ENCODE measurements at regions not wholly inside any gene's neighbourhood (a gene's known extent, or its start where the extent isn't known, plus 50 kb on each side); places are given as distances from the start of the nearest gene placed in this dataset.

GRCh38 chr2:200242570-200242969 is 63.9 kb upstream of the SPATS2L start:
- no peak overlapping the region for H3K27ac ChIP-seq (replicated peaks)
- no peak overlapping the region for H3K4me3 ChIP-seq (replicated peaks; ENCODE audit: insufficient read depth, low read length)
- no peak for DNase-seq (ENCODE audit: low read depth in 1 of 2, low spot score in 1 of 2)
- no peak for TF ChIP-seq CTCF (IDR thresholded peaks at IDR 0.05; ENCODE audit: insufficient read depth, low read length)
- no peak for TF ChIP-seq REST (IDR thresholded peaks at IDR 0.05; ENCODE audit: insufficient replicate concordance, low read depth)
- TF ChIP-seq GABPA (IDR thresholded peaks at IDR 0.05; ENCODE audit: low read depth) = no peak
- no peak for TF ChIP-seq SPI1 (IDR thresholded peaks at IDR 0.05; ENCODE audit: borderline replicate concordance, low read depth)
- no peaks in the 10 kb centered on the region for H3K27me3 ChIP-seq (ENCODE audit: insufficient read depth, poor library complexity, severe bottlenecking)

GRCh38 chr2:200243441-200243840 is 63.1 kb upstream of the SPATS2L start:
- TF ChIP-seq SPI1 (IDR thresholded peaks at IDR 0.05; ENCODE audit: borderline replicate concordance, low read depth) = no peak
- no peak for TF ChIP-seq POLR2AphosphoS5 (IDR thresholded peaks at IDR 0.05; ENCODE audit: low read depth)
- TF ChIP-seq REST (IDR thresholded peaks at IDR 0.05; ENCODE audit: insufficient replicate concordance, low read depth) = no peak
- TF ChIP-seq CTCF (IDR thresholded peaks at IDR 0.05; ENCODE audit: insufficient read depth, low read length) = no peak
- TF ChIP-seq GABPA (IDR thresholded peaks at IDR 0.05; ENCODE audit: low read depth) = no peak
- no peak for DNase-seq (ENCODE audit: low read depth in 1 of 2, low spot score in 1 of 2)
- Histone ChIP-seq H3K27me3 (ENCODE audit: insufficient read depth, poor library complexity, severe bottlenecking) (no peaks in the 10 kb centered on the region), H3K4me3 (replicated peaks; ENCODE audit: insufficient read depth, low read length) (no peak overlapping the region), H3K27ac (replicated peaks) (no peak overlapping the region)

- Histone ChIP-seq H3K4me3 (replicated peaks; ENCODE audit: insufficient read depth, low read length) (no peak overlapping the region), H3K27me3 (ENCODE audit: insufficient read depth, poor library complexity, severe bottlenecking) (no peaks in the 10 kb centered on the region), H3K27ac (replicated peaks) (no peak overlapping the region)
- DNase-seq (ENCODE audit: low read depth in 1 of 2, low spot score in 1 of 2) = no peak
- TF ChIP-seq SPI1 (IDR thresholded peaks at IDR 0.05; ENCODE audit: borderline replicate concordance, low read depth) (no peak), REST (IDR thresholded peaks at IDR 0.05; ENCODE audit: insufficient replicate concordance, low read depth) (no peak), CTCF (IDR thresholded peaks at IDR 0.05; ENCODE audit: insufficient read depth, low read length) (no peak), POLR2AphosphoS5 (IDR thresholded peaks at IDR 0.05; ENCODE audit: low read depth) (no peak), GABPA (IDR thresholded peaks at IDR 0.05; ENCODE audit: low read depth) (no peak)
Measured at GRCh38 chr2:200244111-200244510, 62.4 kb upstream of the SPATS2L start.

Measured in HL-60 (cell line).